ENCODE measurements at regions not wholly inside any gene's neighbourhood (a gene's known extent, or its start where the extent isn't known, plus 50 kb on each side); places are given as distances from the start of the nearest gene placed in this dataset.

GRCh38 chr3:96755519-96755918, 58.9 kb upstream of the EPHA6 start:
- TF ChIP-seq EZH2 (IDR thresholded peaks at IDR 0.05; ENCODE audit: borderline replicate concordance, low read depth, low read length, severe bottlenecking): no peak
- TF ChIP-seq, protein P1, sequence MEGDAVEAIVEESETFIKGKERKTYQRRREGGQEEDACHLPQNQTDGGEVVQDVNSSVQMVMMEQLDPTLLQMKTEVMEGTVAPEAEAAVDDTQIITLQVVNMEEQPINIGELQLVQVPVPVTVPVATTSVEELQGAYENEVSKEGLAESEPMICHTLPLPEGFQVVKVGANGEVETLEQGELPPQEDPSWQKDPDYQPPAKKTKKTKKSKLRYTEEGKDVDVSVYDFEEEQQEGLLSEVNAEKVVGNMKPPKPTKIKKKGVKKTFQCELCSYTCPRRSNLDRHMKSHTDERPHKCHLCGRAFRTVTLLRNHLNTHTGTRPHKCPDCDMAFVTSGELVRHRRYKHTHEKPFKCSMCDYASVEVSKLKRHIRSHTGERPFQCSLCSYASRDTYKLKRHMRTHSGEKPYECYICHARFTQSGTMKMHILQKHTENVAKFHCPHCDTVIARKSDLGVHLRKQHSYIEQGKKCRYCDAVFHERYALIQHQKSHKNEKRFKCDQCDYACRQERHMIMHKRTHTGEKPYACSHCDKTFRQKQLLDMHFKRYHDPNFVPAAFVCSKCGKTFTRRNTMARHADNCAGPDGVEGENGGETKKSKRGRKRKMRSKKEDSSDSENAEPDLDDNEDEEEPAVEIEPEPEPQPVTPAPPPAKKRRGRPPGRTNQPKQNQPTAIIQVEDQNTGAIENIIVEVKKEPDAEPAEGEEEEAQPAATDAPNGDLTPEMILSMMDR (IDR thresholded peaks at IDR 0.05; ENCODE audit: extremely low read depth in 1 of 2, insufficient read depth in 1 of 2, low read depth in 1 of 2, low read length in 2 of 2): no peak
- no peak for TF ChIP-seq MYC (IDR thresholded peaks at IDR 0.05; ENCODE audit: low read depth, low read length)
- no peak for TF ChIP-seq POLR2A (IDR thresholded peaks at IDR 0.05; ENCODE audit: low read depth, low read length)
- no peak for TF ChIP-seq POLR2AphosphoS5 (IDR thresholded peaks at IDR 0.05; ENCODE audit: insufficient read depth, low read depth, low read length)
- TF ChIP-seq, protein P2, sequence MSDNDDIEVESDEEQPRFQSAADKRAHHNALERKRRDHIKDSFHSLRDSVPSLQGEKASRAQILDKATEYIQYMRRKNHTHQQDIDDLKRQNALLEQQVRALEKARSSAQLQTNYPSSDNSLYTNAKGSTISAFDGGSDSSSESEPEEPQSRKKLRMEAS (IDR thresholded peaks at IDR 0.05; ENCODE audit: insufficient read depth, insufficient read length): no peak

Measured in endothelial cell of umbilical vein (primary cell).